Activated CD8-positive, alpha-beta memory T cell treated with anti-CD3 and anti-CD28 coated beads, Interleukin-2, amount 10 ng/mL, durations not matched to agents 7 days and 5 days (primary cell): ENCODE measurements at regions not wholly inside any gene's neighbourhood (a gene's known extent, or its start where the extent isn't known, plus 50 kb on each side); places are given as distances from the start of the nearest gene placed in this dataset.

Source experiments
- ATAC-seq: fragments of 150-1000 bp; cut with Tn5 transposase; one replicate; pipeline ENCODE4 v1.10.0; 2021; ENCODE audit warnings: moderate library complexity
- CTCF ChIA-PET: fragments of 350-600 bp; sonication (Branson Sonifier 250); formaldehyde crosslinking; loops from one replicate; lab custom pipeline; 2021; ENCODE audit warnings: antibody characterized with exemption; lab: Charles Lee
- DNase-seq: peaks from one replicate; pipeline ENCODE4 v3.0.0-alpha.2; 2020
- H3K27ac Mint-ChIP-seq: one replicate; pipeline ENCODE4 v1.8.0; 2021; ENCODE audit warnings: mild to moderate bottlenecking, mixed read lengths
- H3K27me3 Mint-ChIP-seq: one replicate; pipeline ENCODE4 v1.8.0; 2021; ENCODE audit warnings: mixed read lengths
- H3K36me3 Mint-ChIP-seq: one replicate; pipeline ENCODE4 v1.8.0; 2021; ENCODE audit warnings: mild to moderate bottlenecking, mixed read lengths
- H3K4me1 Mint-ChIP-seq: one replicate; pipeline ENCODE4 v1.8.0; 2021; ENCODE audit warnings: mixed read lengths
- H3K4me3 Mint-ChIP-seq: one replicate; pipeline ENCODE4 v1.8.0; 2021; ENCODE audit warnings: mild to moderate bottlenecking, moderate library complexity, mixed read lengths
- H3K9me3 Mint-ChIP-seq: one replicate; pipeline ENCODE4 v1.8.0; 2022; ENCODE audit warnings: low read depth, mixed read lengths

- H3K36me3 Mint-ChIP-seq = no peaks in the 10 kb centered on the region
- no peak overlapping the region for H3K4me3 Mint-ChIP-seq
- H3K4me1 Mint-ChIP-seq = no peaks in the 10 kb centered on the region
- H3K27me3 Mint-ChIP-seq = no peaks in the 10 kb centered on the region
- H3K27ac Mint-ChIP-seq = no peak overlapping the region
- DNase-seq (no peak), ATAC-seq (no peak)
- H3K9me3 Mint-ChIP-seq = no peaks in the 10 kb centered on the region
- CTCF ChIA-PET = no interaction called here
These were observed 59.4 kb upstream of the ASIC2 start for GRCh38 chr17:33352526-33352925.

- ATAC-seq = no peak
- Mint-ChIP-seq H3K27ac (no peak overlapping the region), H3K36me3 (no peaks in the 10 kb centered on the region), H3K9me3 (no peaks in the 10 kb centered on the region), H3K27me3 (no peaks in the 10 kb centered on the region), H3K4me3 (no peak overlapping the region), H3K4me1 (no peaks in the 10 kb centered on the region)
- DNase-seq = no peak
- CTCF ChIA-PET = no interaction called here
These were observed 63.2 kb upstream of the ASIC2 start for GRCh38 chr17:33356266-33356665.

DNA sequence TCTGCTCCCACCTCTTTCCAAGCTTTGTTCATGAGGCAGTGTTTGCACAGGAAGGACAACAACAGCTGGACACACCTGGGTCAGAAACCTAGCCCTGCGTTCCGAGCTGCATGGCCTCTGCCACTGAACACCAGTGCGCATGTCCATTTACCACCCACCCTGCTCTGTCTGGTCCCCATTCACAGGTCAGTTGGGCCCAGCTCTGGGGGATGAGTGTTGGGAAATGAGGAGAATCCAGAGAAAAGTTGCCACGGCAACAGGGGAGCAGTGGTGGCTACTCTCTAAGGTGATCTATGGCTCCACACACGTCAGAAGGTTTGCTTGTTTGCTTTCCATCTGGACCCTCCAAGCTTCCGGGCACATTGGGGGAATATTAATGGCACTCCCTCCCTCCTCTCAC lies 70.4 kb upstream of the ASIC2 start:
- DNase-seq (no peak), ATAC-seq (no peak)
- CTCF ChIA-PET = no interaction called here
- Mint-ChIP-seq H3K27ac (no peak overlapping the region), H3K4me3 (no peak overlapping the region), H3K27me3 (no peaks in the 10 kb centered on the region), H3K4me1 (no peaks in the 10 kb centered on the region), H3K9me3 (no peaks in the 10 kb centered on the region), H3K36me3 (no peaks in the 10 kb centered on the region)

- no peaks in the 10 kb centered on the region for H3K4me1 Mint-ChIP-seq
These were observed 73.9 kb upstream of the ASIC2 start for GRCh38 chr17:33366960-33367359.

DNA sequence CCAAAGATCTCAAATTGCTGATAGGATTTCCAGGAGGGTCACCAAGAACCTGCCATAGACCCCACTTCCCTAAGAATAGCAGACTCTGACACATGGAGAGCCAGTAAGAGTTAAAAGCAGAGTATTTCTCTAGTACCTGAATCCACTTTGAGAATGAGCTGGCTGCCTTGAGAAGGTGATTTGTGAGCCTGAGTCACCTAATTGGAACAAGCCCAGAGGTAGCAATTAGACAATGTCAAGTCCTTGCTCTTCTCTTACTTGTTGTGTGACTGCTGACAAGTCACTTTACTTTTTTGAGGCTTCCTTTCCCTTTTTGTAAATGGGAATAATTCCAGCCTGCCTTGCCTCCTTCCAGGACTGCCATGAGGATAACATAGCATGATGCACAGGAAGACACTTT lies 76.1 kb upstream of the ASIC2 start:
- Mint-ChIP-seq H3K4me3 (no peak overlapping the region), H3K9me3 (no peaks in the 10 kb centered on the region), H3K27me3 (no peaks in the 10 kb centered on the region), H3K36me3 (no peaks in the 10 kb centered on the region), H3K4me1 (no peaks in the 10 kb centered on the region), H3K27ac (no peak overlapping the region)
- CTCF ChIA-PET = no interaction called here
- no peak for ATAC-seq
- DNase-seq = no peak

More at GRCh38 chr17:33366960-33367359, 73.9 kb upstream of the ASIC2 start:
- no peaks in the 10 kb centered on the region for H3K9me3 Mint-ChIP-seq
- DNase-seq = no peak
- H3K4me3 Mint-ChIP-seq = no peak overlapping the region
- H3K36me3 Mint-ChIP-seq = no peaks in the 10 kb centered on the region
- H3K27me3 Mint-ChIP-seq = no peaks in the 10 kb centered on the region
- CTCF ChIA-PET = no interaction called here
- H3K27ac Mint-ChIP-seq = no peak overlapping the region
- no peak for ATAC-seq

- Mint-ChIP-seq H3K4me3 (no peak overlapping the region), H3K36me3 (no peaks in the 10 kb centered on the region), H3K27me3 (no peaks in the 10 kb centered on the region), H3K9me3 (no peaks in the 10 kb centered on the region), H3K27ac (no peak overlapping the region), H3K4me1 (no peaks in the 10 kb centered on the region)
- ATAC-seq (no peak), DNase-seq (no peak)
- CTCF ChIA-PET = no interaction called here
These were observed 76.8 kb upstream of the ASIC2 start for GRCh38 chr17:33369876-33370275.

GRCh38 chr17:33370401-33370800 lies 77.3 kb upstream of the ASIC2 start:
- H3K4me1 Mint-ChIP-seq = no peaks in the 10 kb centered on the region
- CTCF ChIA-PET = no interaction called here
- no peaks in the 10 kb centered on the region for H3K27me3 Mint-ChIP-seq
- H3K4me3 Mint-ChIP-seq = no peak overlapping the region
- H3K27ac Mint-ChIP-seq = no peak overlapping the region
- H3K9me3 Mint-ChIP-seq = no peaks in the 10 kb centered on the region
- H3K36me3 Mint-ChIP-seq = no peaks in the 10 kb centered on the region
- DNase-seq (no peak), ATAC-seq (no peak)

DNA sequence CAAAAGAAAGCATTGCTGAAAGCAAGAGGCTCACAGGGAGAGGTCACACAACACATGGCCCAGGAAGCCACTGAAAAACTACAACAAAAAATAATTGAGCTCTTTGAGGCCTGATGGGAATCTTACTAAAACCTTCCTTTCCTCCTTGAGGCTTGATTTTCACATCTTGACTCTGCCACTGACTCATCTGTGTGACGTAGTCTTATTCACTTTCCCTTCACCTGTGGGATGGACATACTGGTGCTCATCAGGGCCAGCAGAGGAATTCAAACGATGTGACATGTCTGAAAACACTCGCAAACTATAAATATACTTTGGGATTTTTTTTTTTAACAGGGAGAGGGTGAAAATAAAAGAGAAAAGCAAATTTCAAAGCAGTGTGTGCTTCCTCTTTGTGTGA lies 78.3 kb upstream of the ASIC2 start:
- DNase-seq (no peak), ATAC-seq (no peak)

GRCh38 chr17:33373273-33373672 lies 80.2 kb upstream of the ASIC2 start:
- ATAC-seq = no peak
- Mint-ChIP-seq H3K27ac (no peak overlapping the region), H3K9me3 (no peaks in the 10 kb centered on the region), H3K36me3 (no peaks in the 10 kb centered on the region), H3K4me1 (no peaks in the 10 kb centered on the region), H3K4me3 (no peak overlapping the region), H3K27me3 (no peaks in the 10 kb centered on the region)
- no peak for DNase-seq
- CTCF ChIA-PET = no interaction called here

More for the DNA sequence above, 78.3 kb upstream of the ASIC2 start:
- Mint-ChIP-seq H3K4me3 (no peak overlapping the region), H3K4me1 (no peaks in the 10 kb centered on the region), H3K9me3 (no peaks in the 10 kb centered on the region), H3K36me3 (no peaks in the 10 kb centered on the region), H3K27ac (no peak overlapping the region), H3K27me3 (no peaks in the 10 kb centered on the region)
- CTCF ChIA-PET = no interaction called here

DNA sequence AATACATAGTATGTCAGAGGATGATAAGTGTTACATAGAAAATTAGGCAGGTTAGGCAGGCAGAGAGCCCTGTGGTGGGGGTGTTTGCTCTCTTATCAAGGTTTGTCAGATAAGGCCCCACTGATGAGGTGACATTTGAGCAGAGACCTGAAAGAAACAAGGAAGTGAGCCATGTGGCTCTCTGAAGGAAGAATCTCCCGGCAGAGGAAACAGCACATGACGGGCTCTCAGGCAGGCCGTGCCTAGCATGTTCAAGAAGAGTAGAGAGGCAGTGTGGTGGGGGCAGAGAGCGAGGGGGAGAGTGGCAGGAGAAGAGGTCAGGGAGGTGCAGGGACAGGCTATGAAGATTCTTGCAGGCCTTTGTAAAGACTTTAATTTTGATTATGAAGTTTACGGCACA lies 82.0 kb upstream of the ASIC2 start:
- no peak overlapping the region for H3K4me3 Mint-ChIP-seq

GRCh38 chr17:33375783-33376182 lies 82.7 kb upstream of the ASIC2 start:
- H3K27ac Mint-ChIP-seq = no peak overlapping the region
- no peaks in the 10 kb centered on the region for H3K9me3 Mint-ChIP-seq
- no peaks in the 10 kb centered on the region for H3K27me3 Mint-ChIP-seq
- ATAC-seq = no peak
- no peak for DNase-seq
- no peaks in the 10 kb centered on the region for H3K4me1 Mint-ChIP-seq
- no peak overlapping the region for H3K4me3 Mint-ChIP-seq
- no peaks in the 10 kb centered on the region for H3K36me3 Mint-ChIP-seq
- CTCF ChIA-PET = no interaction called here

More for the DNA sequence above, 82.0 kb upstream of the ASIC2 start:
- ATAC-seq (no peak), DNase-seq (no peak)
- Mint-ChIP-seq H3K27me3 (no peaks in the 10 kb centered on the region), H3K36me3 (no peaks in the 10 kb centered on the region), H3K4me1 (no peaks in the 10 kb centered on the region), H3K9me3 (no peaks in the 10 kb centered on the region), H3K27ac (no peak overlapping the region)
- CTCF ChIA-PET = no interaction called here

DNA sequence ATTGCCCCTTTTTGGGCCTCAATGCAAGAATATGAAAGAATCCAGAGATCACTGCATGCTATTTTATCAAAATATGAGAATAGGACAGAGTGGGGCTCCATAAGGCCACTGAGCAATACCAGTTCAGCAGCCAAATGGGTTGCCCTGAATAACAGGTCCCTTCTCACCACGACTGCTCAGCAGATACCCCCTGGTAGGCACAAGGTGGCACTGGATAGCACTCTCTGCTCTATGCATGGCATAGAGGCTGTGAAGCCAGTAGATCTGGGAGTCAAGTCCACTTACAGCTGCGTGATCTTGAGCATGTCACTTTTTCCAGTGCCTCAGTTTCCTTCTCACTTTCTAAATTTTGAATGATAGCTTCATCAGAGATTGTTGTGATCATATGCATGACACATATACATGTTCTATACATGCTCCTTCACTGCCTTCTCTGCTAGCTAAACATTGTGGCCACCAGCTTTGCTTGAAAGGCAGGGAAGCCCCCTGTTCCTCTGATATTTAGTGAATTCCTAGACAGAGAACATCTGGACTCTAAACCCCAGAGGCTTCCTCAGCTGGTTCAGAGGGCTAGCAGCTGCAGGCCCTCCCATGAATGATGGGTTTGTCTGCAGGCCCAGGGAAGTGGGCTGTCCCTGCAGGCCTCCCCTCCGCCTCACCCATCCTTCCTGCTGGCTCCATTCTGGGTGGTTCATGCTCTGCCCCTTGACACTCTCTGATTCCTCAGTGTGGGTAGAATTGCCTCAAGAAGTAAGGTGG lies 84.9 kb upstream of the ASIC2 start:
- no peaks in the 10 kb centered on the region for H3K27me3 Mint-ChIP-seq
- ATAC-seq (no peak), DNase-seq (no peak)
- H3K27ac Mint-ChIP-seq = no peak overlapping the region
- H3K4me1 Mint-ChIP-seq = no peaks in the 10 kb centered on the region
- H3K9me3 Mint-ChIP-seq = no peaks in the 10 kb centered on the region
- CTCF ChIA-PET = no interaction called here
- no peak overlapping the region for H3K4me3 Mint-ChIP-seq
- H3K36me3 Mint-ChIP-seq = no peaks in the 10 kb centered on the region

GRCh38 chr17:33381201-33381600 lies 88.1 kb upstream of the ASIC2 start:
- CTCF ChIA-PET = no interaction called here
- DNase-seq = no peak
- Mint-ChIP-seq H3K9me3 (no peaks in the 10 kb centered on the region), H3K4me3 (no peak overlapping the region), H3K27me3 (no peaks in the 10 kb centered on the region), H3K36me3 (no peaks in the 10 kb centered on the region), H3K4me1 (no peaks in the 10 kb centered on the region), H3K27ac (no peak overlapping the region)
- no peak for ATAC-seq

GRCh38 chr17:33383488-33384023 lies 90.5 kb upstream of the ASIC2 start:
- Mint-ChIP-seq H3K4me3 (no peak overlapping the region), H3K9me3 (no peaks in the 10 kb centered on the region), H3K36me3 (no peaks in the 10 kb centered on the region), H3K27ac (no peak overlapping the region), H3K27me3 (no peaks in the 10 kb centered on the region), H3K4me1 (no peaks in the 10 kb centered on the region)
- CTCF ChIA-PET = no interaction called here
- ATAC-seq = no peak
- no peak for DNase-seq
